ENCODE measurements at regions not wholly inside any gene's neighbourhood (a gene's known extent, or its start where the extent isn't known, plus 50 kb on each side); places are given as distances from the start of the nearest gene placed in this dataset.

- TF ChIP-seq EZH2 (IDR thresholded peaks at IDR 0.05): no peak
- no peak for TF ChIP-seq RAD21 (IDR thresholded peaks at IDR 0.05; ENCODE audit: low read depth)
Measured at GRCh38 chr5:115068239-115069086, 101.2 kb downstream of the TRIM36 start (continued).

GRCh38 chr5:115064380-115064779, 105.3 kb downstream of the TRIM36 start:
- H3K4me3 ChIP-seq (replicated peaks in 1 of 2; ENCODE audit: low read depth in 1 of 2, low read length in 2 of 2): no peak overlapping the region
- no peaks in the 10 kb centered on the region for H3K36me3 ChIP-seq (ENCODE audit: control insufficient read depth in 1 of 2, insufficient read depth in 2 of 2, low read length in 2 of 2)
- CTCF ChIA-PET: no interaction called here
- ATAC-seq (no peak), DNase-seq (ENCODE audit: low read depth, low spot score) (no peak)
- BruUV-seq (replicated peaks): no TSS peak
- intact Hi-C loops (cut with micrococcal nuclease): loop anchor here (10.0 kb wide), 1 partner anchor 960 kb away; no protein-coding TSS in a partner anchor
- POLR2A ChIA-PET: no interaction called here
- H3K79me2 ChIP-seq (ENCODE audit: insufficient read depth, low read length): no peaks in the 10 kb centered on the region
- no peaks in the 10 kb centered on the region for H3K9me2 ChIP-seq (ENCODE audit: insufficient read depth)
- no peaks in the 10 kb centered on the region for H3K27me3 ChIP-seq (ENCODE audit: insufficient read depth, low read length)
- no peaks in the 10 kb centered on the region for H3K9me3 ChIP-seq (ENCODE audit: control insufficient read depth in 1 of 2, insufficient read depth in 1 of 2, low read depth in 1 of 2, low read length in 2 of 2)
- no peak overlapping the region for H3K27ac ChIP-seq (ENCODE audit: low read depth, low read length)
- no peaks in the 10 kb centered on the region for H4K20me1 ChIP-seq (ENCODE audit: insufficient read depth)
- no peak overlapping the region for H3K9ac ChIP-seq (ENCODE audit: low read length)
- TF ChIP-seq FOSL1 (IDR thresholded peaks at IDR 0.05; ENCODE audit: low read depth): no peak
- TF ChIP-seq YY1 (IDR thresholded peaks at IDR 0.05; ENCODE audit: extremely low read depth, insufficient replicate concordance, low read depth, low read length): no peak
- TF ChIP-seq SP1 (IDR thresholded peaks at IDR 0.05; ENCODE audit: low read depth): no peak
- no peak for TF ChIP-seq CEBPB (IDR thresholded peaks at IDR 0.05; ENCODE audit: low read depth)
- TF ChIP-seq ZNF274 (IDR thresholded peaks at IDR 0.05; ENCODE audit: low read depth, low read length): no peak
- TF ChIP-seq SIN3A (IDR thresholded peaks at IDR 0.05; ENCODE audit: low read depth): no peak
- no peak for TF ChIP-seq ELF1 (IDR thresholded peaks at IDR 0.05; ENCODE audit: borderline replicate concordance, low read depth)
- no peak for TF ChIP-seq ATF3 (IDR thresholded peaks at IDR 0.05)
- TF ChIP-seq ZFX (IDR thresholded peaks at IDR 0.05): no peak
- no peak for TF ChIP-seq EZH2 (IDR thresholded peaks at IDR 0.05)
- no peak for TF ChIP-seq POLR2A (IDR thresholded peaks at IDR 0.05; ENCODE audit: borderline replicate concordance, extremely low read depth, insufficient read depth, insufficient read length)
- TF ChIP-seq TCF7L2 (IDR thresholded peaks at IDR 0.05; ENCODE audit: borderline replicate concordance, extremely low read depth, insufficient read depth, insufficient read length): no peak
- TF ChIP-seq MAX (IDR thresholded peaks at IDR 0.05): no peak
- TF ChIP-seq SRF (IDR thresholded peaks at IDR 0.05; ENCODE audit: low read depth): no peak
- TF ChIP-seq CBX3 (IDR thresholded peaks at IDR 0.05; ENCODE audit: low read depth): no peak
- TF ChIP-seq RAD21 (IDR thresholded peaks at IDR 0.05; ENCODE audit: low read depth): no peak
- no peak for TF ChIP-seq ZBTB33 (IDR thresholded peaks at IDR 0.05; ENCODE audit: extremely low read depth, insufficient replicate concordance, low read length)
- TF ChIP-seq JUND (IDR thresholded peaks at IDR 0.05): no peak
- no peak for TF ChIP-seq REST (IDR thresholded peaks at IDR 0.05; ENCODE audit: low read depth)
- no peak for TF ChIP-seq POLR2AphosphoS5 (IDR thresholded peaks at IDR 0.05; ENCODE audit: low read depth, low read length)
- H2AFZ ChIP-seq (ENCODE audit: low read depth, low read length, poor library complexity, severe bottlenecking): no peak overlapping the region
- no peak overlapping the region for H3K4me2 ChIP-seq (ENCODE audit: low read length)
- RAD21 ChIA-PET (ENCODE audit: low non-redundant PET in 1 of 2, low total read pairs in 2 of 2, uncharacterized antibody in 2 of 2, unreplicated experiment in 2 of 2): no interaction called here
- peaks cover 0 to 7% of the 10 kb centered on the region in 2 experiments; a peak in 2 of 4 replicates for H3K4me1 ChIP-seq (ENCODE audit: control insufficient read depth in 1 of 2, insufficient read depth in 2 of 2, low read length in 2 of 2)
